MG63 (cell line): ENCODE measurements at regions not wholly inside any gene's neighbourhood (a gene's known extent, or its start where the extent isn't known, plus 50 kb on each side); places are given as distances from the start of the nearest gene placed in this dataset.
A peak's percentile ranks its signal among the peaks of the same experiment; 100 is the strongest.

Experiments used
- DNase-seq: peaks from one replicate; pipeline ENCODE4 v3.0.0-alpha.2; 2020
- H3K27me3 ChIP-seq: fragments of 250-450 bp; sonication (Bioruptor Pico); 2 replicates; pipeline ENCODE4 v1.5.1; 2020; ENCODE audit warnings: mild to moderate bottlenecking, moderate library complexity
- H3K36me3 ChIP-seq: fragments of 250-450 bp; sonication (Bioruptor Pico); 2 replicates; pipeline ENCODE4 v1.5.1; 2020; ENCODE audit warnings: mild to moderate bottlenecking, moderate library complexity
- H3K4me3 ChIP-seq: fragments of 250-450 bp; sonication (Bioruptor Pico); 2 replicates; pipeline ENCODE4 v1.5.1; 2020; ENCODE audit warnings: mild to moderate bottlenecking, moderate library complexity
- H3K9me3 ChIP-seq: fragments of 250-450 bp; sonication (Bioruptor Pico); 2 replicates; pipeline ENCODE4 v1.5.1; 2020; ENCODE audit warnings: mild to moderate bottlenecking, moderate library complexity

GRCh38 chr1:55828044-55828443, 612.9 kb upstream of the USP24 start:
- H3K27me3 ChIP-seq: no peaks in the 10 kb centered on the region
- peaks cover 4% of the 10 kb centered on the region; the same call in 1 of the 2 replicates for H3K9me3 ChIP-seq
- no peak overlapping the region for H3K4me3 ChIP-seq
- DNase-seq: no peak
- no peaks in the 10 kb centered on the region for H3K36me3 ChIP-seq

- no peaks in the 10 kb centered on the region for H3K27me3 ChIP-seq
- peak; percentile 75 for DNase-seq
- no peak overlapping the region for H3K4me3 ChIP-seq
- H3K36me3 ChIP-seq: no peaks in the 10 kb centered on the region
- peaks cover 4% of the 10 kb centered on the region; the same call in 1 of the 2 replicates for H3K9me3 ChIP-seq
Observed at GRCh38 chr1:55827350-55827749, 612.2 kb upstream of the USP24 start.

GRCh38 chr1:55826381-55827080, 611.4 kb upstream of the USP24 start:
- H3K4me3 ChIP-seq: no peak overlapping the region
- H3K36me3 ChIP-seq: no peaks in the 10 kb centered on the region
- peaks cover 4% of the 10 kb centered on the region; the same call in 1 of the 2 replicates for H3K9me3 ChIP-seq
- H3K27me3 ChIP-seq: no peaks in the 10 kb centered on the region
- peak; percentile 16 for DNase-seq

- no peak for DNase-seq
- no peak overlapping the region for H3K4me3 ChIP-seq
- peaks cover 4% of the 10 kb centered on the region; the same call in 1 of the 2 replicates for H3K9me3 ChIP-seq
- no peaks in the 10 kb centered on the region for H3K27me3 ChIP-seq
- H3K36me3 ChIP-seq: no peaks in the 10 kb centered on the region
Observed at GRCh38 chr1:55825461-55825860, 610.3 kb upstream of the USP24 start.

- no peaks in the 10 kb centered on the region for H3K36me3 ChIP-seq
- no peak overlapping the region for H3K4me3 ChIP-seq
- DNase-seq: no peak
- H3K9me3 ChIP-seq: peaks cover 4% of the 10 kb centered on the region; the same call in 1 of the 2 replicates
- H3K27me3 ChIP-seq: no peaks in the 10 kb centered on the region
Observed at GRCh38 chr1:55824251-55824640, 609.1 kb upstream of the USP24 start.

GRCh38 chr1:55823541-55824250, 608.5 kb upstream of the USP24 start:
- H3K36me3 ChIP-seq: no peaks in the 10 kb centered on the region
- DNase-seq: no peak

GRCh38 chr1:55822891-55823290, 607.7 kb upstream of the USP24 start:
- no peak for DNase-seq
- Histone ChIP-seq H3K9me3 (0 out of 2 replicates have a peak, but pooled peaks cover 1% of the 10 kb centered on the region), H3K4me3 (no peak overlapping the region), H3K27me3 (no peaks in the 10 kb centered on the region), H3K36me3 (no peaks in the 10 kb centered on the region)

More at GRCh38 chr1:55823541-55824250, 608.5 kb upstream of the USP24 start:
- no peaks in the 10 kb centered on the region for H3K27me3 ChIP-seq
- H3K4me3 ChIP-seq: no peak overlapping the region
- H3K9me3 ChIP-seq: 0 out of 2 replicates have a peak, but pooled peaks cover 4% of the 10 kb centered on the region

- Histone ChIP-seq H3K9me3 (no peaks in the 10 kb centered on the region), H3K4me3 (no peak overlapping the region), H3K36me3 (no peaks in the 10 kb centered on the region), H3K27me3 (no peaks in the 10 kb centered on the region)
- DNase-seq: no peak
Observed at GRCh38 chr1:55821234-55821633, 606.1 kb upstream of the USP24 start.

- no peaks in the 10 kb centered on the region for H3K36me3 ChIP-seq
- no peak for DNase-seq
- H3K27me3 ChIP-seq: no peaks in the 10 kb centered on the region
- H3K4me3 ChIP-seq: no peak overlapping the region
- H3K9me3 ChIP-seq: no peaks in the 10 kb centered on the region
Observed at GRCh38 chr1:55820501-55820900, 605.3 kb upstream of the USP24 start.

GRCh38 chr1:55819011-55819410, 603.8 kb upstream of the USP24 start:
- H3K4me3 ChIP-seq: no peak overlapping the region
- no peaks in the 10 kb centered on the region for H3K9me3 ChIP-seq
- no peaks in the 10 kb centered on the region for H3K36me3 ChIP-seq
- no peaks in the 10 kb centered on the region for H3K27me3 ChIP-seq
- DNase-seq: no peak

GRCh38 chr1:55816456-55817426, 601.6 kb upstream of the USP24 start:
- no peaks in the 10 kb centered on the region for H3K27me3 ChIP-seq
- DNase-seq: no peak

GRCh38 chr1:55815745-55816455, 600.7 kb upstream of the USP24 start:
- no peaks in the 10 kb centered on the region for H3K9me3 ChIP-seq
- H3K4me3 ChIP-seq: no peak overlapping the region
- DNase-seq: no peak
- no peaks in the 10 kb centered on the region for H3K27me3 ChIP-seq
- H3K36me3 ChIP-seq: no peaks in the 10 kb centered on the region

More at GRCh38 chr1:55816456-55817426, 601.6 kb upstream of the USP24 start:
- Histone ChIP-seq H3K9me3 (no peaks in the 10 kb centered on the region), H3K4me3 (no peak overlapping the region), H3K36me3 (no peaks in the 10 kb centered on the region)

- Histone ChIP-seq H3K36me3 (no peaks in the 10 kb centered on the region), H3K27me3 (no peaks in the 10 kb centered on the region), H3K4me3 (no peak overlapping the region), H3K9me3 (no peaks in the 10 kb centered on the region)
- no peak for DNase-seq
Observed at GRCh38 chr1:55814967-55815366, 599.8 kb upstream of the USP24 start.

- Histone ChIP-seq H3K4me3 (no peak overlapping the region), H3K9me3 (peaks cover 3% of the 10 kb centered on the region; the same call in 1 of the 2 replicates), H3K36me3 (no peaks in the 10 kb centered on the region), H3K27me3 (no peaks in the 10 kb centered on the region)
- DNase-seq: peak; percentile 57
Observed at GRCh38 chr1:55813618-55814017, 598.5 kb upstream of the USP24 start.

- Histone ChIP-seq H3K4me3 (no peak overlapping the region), H3K27me3 (no peaks in the 10 kb centered on the region), H3K36me3 (no peaks in the 10 kb centered on the region), H3K9me3 (peaks cover 5% of the 10 kb centered on the region; the same call in 1 of the 2 replicates)
- no peak for DNase-seq
Observed at GRCh38 chr1:55812281-55812680, 597.1 kb upstream of the USP24 start.

GRCh38 chr1:55808263-55808662, 593.1 kb upstream of the USP24 start:
- peaks cover 7% of the 10 kb centered on the region; the same call in 1 of the 2 replicates for H3K9me3 ChIP-seq
- DNase-seq: no peak
- no peaks in the 10 kb centered on the region for H3K27me3 ChIP-seq
- H3K36me3 ChIP-seq: no peaks in the 10 kb centered on the region
- no peak overlapping the region for H3K4me3 ChIP-seq
